KG1 (cell line): ENCODE measurements at regions not wholly inside any gene's neighbourhood (a gene's known extent, or its start where the extent isn't known, plus 50 kb on each side); places are given as distances from the start of the nearest gene placed in this dataset.

Source experiments
- DNase-seq: peaks from one replicate; lab custom pipeline; 2025; lab: John Stamatoyannopoulos, UW

DNA sequence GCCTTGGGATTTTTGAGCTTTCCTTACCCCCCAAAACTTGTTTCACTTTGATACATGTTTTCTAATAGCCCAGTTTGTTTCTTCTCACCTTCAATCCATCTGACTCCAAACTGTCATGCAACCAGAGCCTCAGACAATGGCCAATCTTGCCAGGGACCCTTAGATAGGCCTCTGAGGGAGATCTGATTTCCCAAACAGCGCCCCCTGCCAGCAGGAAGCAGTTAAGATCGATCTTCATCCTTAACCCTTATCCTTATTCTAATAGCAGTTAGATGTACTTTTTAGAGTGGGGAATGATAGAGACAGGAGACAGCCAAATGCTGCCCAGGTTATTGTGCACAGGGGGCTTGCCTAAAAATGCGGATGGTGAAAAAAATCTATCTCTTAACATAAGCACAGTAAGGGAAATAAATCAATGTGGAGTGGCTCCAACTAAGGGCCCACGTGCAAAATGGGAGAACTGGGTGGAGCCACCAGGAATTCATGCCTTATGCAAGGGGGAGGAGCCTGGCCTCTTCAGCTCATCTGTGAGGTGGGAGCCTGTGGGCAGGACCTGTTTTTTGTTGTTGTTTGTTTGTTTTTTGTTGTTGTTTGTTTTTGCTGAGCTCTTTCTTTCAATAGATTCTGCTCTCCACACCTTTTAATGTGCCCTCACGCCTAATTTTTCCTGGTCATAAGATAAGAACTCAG, 833.6 kb upstream of the AGA start:
- DNase-seq, result no peak

DNA sequence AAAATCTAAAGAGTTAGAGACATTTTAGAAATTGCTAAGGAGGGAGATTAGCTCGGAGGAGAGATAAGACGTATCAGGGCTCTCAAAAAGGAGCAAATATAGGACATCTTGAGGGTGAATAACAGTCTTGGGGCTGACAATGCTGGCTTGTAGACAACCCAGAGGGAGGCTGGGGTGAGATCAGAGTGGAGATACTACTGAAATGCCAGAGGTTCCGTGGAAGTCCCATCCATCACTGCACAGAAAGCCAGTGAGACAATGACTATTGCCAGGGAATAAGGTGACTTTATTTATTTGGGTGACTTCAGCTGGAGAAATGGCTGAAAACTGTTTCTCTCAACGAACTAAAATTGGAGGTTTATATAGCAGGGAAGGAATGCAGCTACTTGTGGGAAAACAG, 838.1 kb upstream of the AGA start:
- no peak for DNase-seq

DNA sequence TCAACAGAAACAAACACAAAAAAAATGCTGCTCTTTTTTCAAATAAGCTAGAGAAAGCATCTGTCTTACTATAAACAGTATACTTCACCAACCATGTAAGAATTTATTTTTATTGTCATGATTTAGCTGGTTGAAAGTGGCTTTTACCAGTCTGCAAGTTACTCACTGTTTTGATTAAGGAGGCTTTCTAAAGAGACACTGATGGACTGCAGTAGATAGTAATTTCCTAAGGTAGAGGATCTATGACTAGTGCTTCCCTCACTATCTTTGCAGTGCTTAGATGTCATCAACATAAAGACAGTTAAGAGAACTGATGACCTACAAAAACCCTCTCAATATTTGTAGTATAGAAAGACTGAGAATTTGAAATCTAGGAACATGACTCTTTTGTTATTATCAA, 846.2 kb upstream of the AGA start:
- DNase-seq, result no peak

DNA sequence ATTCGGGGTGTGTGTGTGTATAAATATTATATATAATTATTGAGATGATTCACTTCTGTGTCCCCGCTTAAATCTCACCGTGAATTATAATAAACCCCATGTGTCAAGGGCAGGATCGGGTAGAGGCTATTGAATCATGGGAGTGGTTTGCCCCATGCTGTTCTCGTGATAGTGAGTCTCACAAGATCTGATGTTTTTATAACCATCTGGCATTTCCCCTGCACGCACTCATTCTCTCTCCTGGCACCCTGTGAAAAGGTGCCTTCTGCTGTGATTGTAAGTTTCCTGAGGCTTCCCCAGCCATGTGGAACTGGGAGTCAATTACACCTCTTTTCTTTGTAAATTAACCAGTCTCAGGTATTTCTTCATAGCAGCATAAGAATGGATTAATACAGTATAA, 851.4 kb upstream of the AGA start:
- DNase-seq, result no peak

DNA sequence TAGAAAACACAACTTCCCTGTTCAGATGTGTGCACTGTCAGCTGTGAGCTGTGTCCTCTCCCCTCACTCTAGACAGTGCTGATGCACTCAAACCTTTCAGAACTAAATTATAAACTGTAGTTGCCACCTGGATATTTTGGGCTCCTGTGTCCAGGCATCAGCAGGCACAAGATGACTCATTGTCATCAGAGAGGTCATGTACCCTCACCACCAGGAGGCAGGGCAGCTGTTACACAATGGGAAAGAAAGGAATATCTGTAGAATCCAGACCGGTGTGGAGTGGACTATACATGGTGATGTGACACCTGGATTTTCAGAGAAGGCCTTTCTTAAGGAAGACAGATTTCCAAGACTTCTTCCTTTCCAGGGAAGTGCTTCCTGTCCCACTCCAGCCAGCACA, 854.4 kb upstream of the AGA start:
- DNase-seq, result no peak

DNA sequence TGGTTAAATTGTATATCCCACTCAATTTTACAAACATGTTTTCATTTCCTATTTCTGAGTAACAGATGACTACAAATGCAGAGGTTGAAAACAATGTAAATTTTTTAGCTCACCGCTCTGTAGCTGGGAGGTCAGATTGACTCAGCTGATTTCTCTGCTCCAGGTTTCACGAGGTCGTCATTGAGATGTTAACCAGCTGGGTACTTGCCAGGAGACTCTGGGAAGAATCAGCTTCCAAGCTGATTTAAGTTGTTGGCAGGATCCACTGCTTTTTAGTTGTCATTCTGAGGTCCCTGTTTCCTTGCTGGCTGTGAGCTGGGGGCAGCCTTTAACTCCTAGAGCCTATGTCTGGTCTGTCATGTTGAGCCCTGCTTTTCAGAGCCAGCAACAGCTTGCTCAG, 864.3 kb upstream of the AGA start:
- DNase-seq, result no peak

DNA sequence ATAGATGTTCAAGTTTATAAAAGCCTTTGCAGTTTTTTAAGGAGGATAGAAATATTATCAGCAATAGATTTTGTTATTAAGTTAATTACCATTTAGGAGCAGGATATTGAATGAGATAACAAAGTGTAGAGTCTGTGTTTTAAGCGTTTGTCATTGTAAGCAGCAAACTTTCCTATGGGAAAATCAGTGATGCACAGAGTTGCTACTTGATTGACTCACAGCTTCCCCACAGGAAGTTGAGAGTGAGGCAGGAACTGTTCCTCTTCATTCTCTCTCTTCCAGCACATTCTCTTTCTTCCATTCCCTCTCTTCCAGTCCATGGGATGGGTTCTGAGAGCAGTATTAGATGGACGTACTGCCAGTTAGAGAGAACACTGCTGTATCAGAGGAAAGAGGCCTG, 867.7 kb upstream of the AGA start:
- no peak for DNase-seq

DNA sequence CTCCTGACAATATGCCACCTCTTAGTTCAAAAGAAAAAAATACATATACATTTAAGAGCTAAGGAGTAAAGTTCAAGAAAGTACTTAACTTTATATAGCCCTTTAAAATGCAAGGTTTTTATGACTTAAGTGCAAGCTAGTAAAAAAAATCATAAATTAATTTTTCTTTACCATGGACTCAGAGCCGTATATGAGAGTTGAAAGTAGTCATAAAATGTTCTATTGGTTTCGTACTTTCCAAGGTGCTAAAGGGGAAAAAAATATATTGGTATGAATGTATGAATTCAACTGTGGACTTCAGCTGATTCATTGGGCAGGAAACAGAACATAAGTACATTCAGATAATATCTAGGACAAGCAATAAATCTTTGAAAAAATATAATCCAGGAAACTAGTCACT, 869.8 kb upstream of the AGA start:
- no peak for DNase-seq

DNA sequence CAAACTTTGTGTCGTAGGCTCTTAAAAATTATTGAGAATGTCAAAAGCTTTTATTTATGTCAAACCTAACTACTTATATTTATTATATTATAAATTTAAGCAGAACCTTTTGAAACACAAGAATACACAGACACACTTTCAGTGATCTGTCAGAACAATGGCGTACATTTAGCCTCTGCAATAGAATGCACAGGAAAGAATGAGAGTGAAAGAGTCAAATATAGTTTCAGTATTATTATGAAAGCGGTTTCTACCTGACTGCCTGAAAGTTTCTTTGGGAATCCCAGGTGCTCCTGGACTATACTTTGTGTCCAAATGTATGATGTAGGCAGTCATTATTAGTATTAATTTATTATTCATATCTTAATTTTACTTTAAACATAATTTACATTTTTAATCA, 872.0 kb upstream of the AGA start:
- no peak for DNase-seq

DNA sequence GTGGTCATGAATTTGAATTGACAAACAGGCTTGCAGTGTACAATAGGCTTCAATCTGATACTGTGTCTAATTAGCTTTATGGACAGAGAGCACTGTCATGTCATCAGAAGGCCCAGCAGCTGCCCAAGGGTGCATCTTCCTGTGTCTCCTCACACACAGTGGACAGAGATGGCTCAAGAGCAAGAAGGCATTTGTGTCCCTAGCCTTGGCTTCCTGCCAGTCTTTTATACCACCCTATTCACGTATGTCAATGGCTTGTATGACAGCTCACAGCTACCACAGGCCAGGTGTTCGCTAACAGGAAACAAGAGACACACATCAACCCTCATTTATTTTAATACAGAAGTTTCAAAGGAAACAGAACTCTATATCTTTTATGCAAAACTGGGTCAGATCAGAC, 874.0 kb upstream of the AGA start:
- no peak for DNase-seq

DNA sequence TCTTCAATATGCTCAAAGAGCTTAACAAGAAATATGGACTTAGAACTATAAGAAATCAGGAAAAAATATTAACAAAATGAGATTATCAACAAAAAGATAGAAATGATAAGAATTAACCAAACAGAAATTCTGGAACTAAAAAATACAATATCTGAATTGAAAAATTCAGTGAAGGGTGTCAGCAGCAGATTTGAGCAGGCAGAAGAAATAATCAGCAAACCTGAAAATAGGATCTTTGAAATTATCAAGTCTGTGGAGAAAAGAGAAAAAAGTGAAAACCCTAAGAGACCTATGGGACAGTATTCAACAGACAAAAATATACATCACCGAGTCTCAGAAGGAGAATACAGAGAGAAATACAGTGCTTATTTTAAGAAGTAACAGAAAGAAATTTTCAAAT, 877.8 kb upstream of the AGA start:
- no peak for DNase-seq

DNA sequence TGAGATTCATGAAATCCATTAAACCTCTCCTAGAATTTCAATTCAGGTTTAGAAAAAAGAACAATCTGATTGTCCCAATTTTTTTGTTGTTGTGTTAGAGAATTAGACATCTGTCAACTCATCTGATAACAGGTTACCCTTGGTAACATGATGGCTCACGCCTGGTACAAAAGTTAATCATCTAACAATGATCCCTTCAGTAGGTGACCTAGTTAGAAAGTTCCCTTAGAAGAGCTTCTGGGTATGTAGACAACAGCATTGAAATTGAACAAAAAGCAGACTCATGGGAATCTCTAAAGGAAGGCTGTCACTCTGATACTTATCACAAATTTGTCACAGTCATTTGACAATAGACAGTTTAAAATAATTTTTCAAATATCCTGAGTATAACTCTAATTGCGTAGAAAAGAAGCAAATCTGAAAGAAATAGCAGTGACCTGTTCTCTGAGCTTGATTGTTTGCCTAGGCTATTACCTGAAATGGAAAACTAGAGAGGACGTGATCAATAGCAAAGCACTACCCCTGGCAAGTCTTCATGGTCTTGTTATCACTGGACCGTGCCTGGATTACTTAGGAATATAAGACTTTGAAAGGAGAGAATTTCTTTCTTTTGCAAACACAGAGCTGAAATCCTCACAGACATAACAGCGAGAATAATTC, 880.4 kb upstream of the AGA start:
- DNase-seq, result no peak

DNA sequence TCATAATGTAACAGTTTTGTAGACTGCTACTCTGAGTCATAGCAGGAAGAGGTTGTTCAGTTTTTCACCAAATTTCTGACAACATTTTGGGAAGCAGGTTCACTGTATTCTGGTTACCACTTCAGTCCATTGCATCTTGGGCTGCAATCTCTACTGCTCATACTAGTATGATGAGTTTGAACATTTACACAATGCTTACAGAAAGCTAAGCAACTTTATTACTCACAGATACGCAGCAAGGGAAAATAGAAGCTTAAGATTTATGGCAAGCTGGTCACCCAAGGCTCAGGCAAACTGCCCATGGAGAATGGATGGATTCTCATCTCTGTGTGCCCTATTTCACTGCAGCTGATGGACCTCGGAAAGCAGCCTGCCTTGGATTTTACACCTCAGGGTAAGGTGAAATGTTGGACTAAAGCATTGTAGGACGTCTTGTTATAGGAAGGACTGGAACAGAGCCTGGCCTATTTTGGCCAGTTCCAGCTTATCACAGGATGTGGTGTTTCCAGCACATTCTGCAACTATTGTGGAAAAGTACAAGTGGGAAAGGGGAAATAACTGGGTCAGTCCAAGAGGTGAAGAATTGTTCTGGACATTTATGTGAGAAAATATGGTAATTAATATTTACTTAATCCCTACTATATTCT, 887.1 kb upstream of the AGA start:
- DNase-seq, result no peak

DNA sequence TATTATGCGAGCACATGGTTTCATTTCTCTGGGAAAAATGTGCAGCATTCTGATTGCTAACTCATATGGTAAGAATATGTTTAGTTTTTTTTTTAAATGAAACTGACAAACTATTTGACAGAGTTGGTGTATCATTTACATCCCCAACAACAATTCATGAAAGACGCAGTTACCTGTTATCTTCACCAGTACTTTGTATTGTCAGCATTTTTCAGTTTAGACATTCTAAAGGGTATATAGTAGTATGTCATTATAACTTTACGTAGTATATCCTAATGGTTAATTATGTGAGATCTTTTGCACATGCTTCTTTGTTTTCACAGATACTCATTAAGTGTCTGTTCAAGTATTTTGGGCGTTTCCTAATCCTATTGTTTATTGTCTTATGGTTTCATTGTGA, 891.1 kb upstream of the AGA start:
- DNase-seq, result no peak

DNA sequence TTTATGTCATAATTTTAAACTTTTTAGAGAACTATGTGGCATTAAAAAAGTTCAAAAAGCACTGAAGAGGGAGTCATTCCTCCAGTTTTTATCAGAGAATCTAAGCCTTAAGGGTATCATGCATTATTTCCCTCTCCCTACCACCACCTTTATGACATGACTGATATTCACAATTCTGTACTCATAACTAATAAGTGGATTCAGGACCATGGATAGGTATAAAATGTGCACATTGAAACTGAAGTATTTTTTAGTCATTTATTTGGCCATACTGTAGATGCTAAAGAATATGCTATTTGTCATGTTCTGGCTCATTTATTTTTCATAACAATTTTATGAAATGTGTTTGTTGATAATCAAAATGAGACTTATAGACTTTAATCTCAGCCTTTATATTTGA, 897.5 kb upstream of the AGA start:
- no peak for DNase-seq

DNA sequence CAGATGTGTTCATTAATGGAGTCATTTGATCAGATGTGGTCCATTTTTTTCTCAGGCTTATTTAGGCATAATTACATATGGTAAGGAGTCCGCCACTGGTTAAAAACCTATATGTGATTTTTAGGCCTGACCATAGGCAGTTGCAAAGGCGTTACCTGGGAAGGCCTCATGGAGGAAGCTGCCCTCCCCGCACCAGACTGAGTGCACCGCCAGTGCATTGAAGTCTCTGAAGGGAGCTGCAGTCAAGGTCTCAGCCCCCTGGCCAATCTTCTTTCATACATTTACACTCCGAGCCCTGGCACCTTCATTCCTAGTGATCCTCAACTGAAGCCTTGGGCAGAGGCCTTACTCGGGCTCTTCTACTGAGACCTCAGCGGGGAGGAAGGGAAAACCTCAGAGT, 898.2 kb upstream of the AGA start:
- DNase-seq, result no peak

DNA sequence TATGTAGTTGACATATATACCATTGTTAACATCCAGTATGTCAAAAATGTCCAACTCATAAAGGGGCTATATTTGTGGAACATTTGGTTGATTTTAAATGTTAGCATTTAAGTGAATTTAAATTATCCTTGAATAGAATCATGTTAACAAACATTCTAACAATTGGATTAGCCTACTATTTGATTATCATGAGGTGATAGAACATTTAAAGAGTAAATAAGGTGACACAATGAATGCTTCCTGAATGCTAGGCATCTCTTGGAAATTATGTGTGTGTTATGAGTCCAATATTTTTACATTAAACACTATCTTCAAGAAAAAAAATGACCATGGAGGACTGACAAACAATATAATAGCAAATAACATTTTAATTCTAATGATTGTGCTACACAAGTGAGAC, 901.9 kb upstream of the AGA start:
- DNase-seq, result no peak

DNA sequence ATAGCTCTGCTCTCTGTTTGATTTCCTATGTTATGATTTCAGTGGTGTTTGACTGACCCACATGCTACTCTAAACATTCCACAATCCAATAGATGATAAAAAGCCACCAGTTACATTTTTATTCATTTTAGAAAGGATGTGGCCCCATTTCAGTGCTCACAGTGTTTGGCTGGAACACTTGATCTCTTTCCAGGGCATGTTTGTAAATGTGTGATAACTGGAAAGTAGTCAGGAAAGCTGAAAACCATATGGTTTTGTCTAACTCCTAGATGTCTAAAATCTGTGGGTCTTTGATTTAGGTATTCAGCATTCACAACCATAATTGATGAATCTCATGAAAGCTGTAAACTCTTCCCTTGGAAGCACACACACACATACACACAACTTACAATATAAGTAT, 904.9 kb upstream of the AGA start:
- no peak for DNase-seq

DNA sequence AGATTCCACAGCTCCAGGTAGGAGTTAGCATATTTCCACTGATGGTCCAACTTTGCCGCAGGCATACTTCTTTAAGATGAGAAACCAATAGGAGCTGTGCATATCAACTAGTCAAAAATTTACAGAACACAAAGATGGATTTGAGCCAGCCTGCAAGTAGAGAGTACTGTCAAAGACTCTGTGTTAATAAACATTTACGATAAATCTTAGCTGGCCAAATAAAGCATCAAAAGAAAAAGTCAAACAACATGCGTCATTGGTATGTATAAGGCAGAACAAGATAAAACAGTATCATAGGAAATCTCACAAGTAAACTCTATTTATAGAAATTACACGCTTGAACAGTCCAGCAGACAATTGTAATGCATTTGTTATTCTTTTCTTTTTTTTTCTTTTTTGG, 907.4 kb upstream of the AGA start:
- DNase-seq, result no peak

DNA sequence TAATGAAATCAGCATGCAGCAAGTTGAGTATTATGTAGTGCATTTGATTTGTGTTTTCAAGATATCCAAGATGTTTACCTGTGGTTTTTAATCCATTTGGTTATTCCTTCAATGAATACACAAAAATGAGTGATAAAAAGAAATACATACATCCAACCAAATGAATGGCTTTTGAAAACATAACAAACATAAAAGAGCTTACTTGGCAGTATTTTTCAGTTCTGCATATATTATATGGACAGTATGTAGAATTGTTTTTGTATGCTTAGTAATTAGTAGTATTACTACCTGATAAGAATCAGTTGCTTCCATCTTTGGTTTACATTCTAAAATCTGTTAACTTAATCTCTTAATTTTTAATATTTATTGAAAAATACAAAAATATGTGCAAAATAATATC, 908.9 kb upstream of the AGA start:
- DNase-seq, result no peak

DNA sequence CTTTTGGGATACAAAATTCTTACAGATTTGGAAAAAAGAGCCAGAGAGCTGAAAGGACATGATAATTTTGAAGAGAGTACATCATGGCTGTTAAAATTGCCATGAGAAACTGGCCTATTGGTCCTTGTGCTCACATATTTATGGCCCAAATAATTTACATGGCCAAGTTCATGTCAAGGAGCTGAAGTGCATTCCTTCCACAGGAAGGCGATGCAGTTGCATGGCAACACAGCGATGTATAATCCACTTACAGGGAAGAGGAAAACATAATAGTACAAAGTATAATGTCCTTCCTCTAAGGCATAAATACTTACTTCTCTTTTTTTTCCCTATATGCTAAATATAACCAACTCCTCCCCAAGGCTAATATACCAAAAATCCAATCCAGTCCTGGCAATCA, 914.5 kb upstream of the AGA start:
- no peak for DNase-seq

DNA sequence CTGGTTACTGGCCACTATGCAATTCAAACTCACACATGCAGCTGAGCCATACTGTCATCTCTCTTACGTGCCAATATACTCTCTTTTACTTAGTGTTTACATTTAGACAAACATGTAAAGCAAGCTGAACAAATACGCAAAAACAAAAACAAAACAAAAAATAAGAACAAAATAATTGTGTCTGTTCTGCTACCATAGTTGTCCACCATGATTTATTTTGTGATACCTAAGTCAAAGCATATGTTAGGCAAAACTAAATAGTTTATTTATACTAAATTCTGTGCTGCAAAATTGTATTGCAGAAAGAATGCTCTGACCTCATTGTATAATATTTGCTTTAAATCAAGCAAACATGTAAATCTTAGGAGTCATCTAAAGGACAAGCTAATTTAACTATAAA, 943.2 kb upstream of the AGA start:
- DNase-seq, result no peak

DNA sequence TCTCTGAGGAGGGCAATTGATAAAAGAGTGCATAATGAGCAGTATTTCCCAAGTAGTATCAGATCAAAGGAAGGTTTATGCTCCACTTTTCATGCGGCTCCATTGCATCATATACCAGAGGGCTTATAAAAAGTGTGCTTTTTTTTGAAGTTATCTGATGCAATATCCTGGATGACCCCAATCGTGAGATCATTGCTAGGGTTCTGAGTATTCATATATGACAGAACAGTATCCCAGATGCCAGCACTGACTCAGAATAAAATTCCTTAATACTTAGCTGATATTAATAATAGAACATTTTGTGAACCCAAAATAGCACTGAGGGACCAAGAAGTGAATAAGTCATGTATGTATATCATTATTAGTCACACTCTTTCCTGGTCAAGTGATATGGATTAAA, 945.5 kb upstream of the AGA start:
- no peak for DNase-seq

DNA sequence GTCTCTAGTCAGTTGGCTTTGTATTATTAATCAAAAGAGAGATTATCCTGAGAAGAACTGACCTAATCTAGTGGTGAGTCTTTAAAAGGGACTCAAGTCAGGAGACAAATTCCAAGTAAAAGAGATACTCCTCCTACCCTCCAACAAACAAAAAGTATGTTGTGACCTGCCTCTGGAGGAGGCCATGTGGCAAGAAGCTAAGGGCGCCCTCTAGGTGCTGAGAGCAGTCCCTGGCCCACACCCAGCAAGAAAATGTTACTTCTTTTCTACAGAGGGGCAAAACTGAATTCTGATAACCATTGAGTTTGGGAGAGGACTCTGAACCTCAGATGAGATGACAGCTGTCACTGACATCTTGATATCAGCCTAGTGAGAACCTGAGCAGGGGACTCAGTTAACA, 953.6 kb upstream of the AGA start:
- no peak for DNase-seq
